ENCODE measurements at regions not wholly inside any gene's neighbourhood (a gene's known extent, or its start where the extent isn't known, plus 50 kb on each side); places are given as distances from the start of the nearest gene placed in this dataset.
"Not testable (repeated sequence)": the region's sequence is repeated elsewhere in the genome, so short reads cannot be mapped to it uniquely, and the experiment has no call there.

DNA sequence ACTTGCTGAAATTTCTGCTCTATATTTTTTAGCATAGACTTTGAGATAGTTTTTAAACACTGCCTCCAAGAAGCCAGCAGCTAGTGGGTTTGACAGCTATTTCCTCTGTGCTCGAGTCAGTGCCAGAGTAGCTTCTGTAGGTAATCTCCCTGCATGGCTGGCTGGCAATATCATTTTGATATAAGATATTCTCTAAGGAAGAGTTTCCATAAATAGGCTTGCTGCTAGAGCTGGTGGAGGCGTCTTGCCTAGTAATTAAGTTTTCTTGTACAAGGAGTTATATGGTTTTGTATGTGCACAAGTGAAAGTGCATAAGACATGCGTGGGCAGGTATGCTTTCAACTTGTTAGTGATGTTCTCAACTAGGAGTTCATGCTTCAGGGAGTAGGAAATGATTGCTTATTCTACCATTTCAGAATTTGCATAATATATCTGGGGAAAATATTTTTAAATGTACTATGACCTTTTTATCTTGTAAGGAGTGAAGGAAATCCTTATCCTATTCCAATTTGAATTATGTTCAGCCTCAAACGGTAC, 74.1 kb upstream of the CCL21 start:
- no peak for DNase-seq

DNA sequence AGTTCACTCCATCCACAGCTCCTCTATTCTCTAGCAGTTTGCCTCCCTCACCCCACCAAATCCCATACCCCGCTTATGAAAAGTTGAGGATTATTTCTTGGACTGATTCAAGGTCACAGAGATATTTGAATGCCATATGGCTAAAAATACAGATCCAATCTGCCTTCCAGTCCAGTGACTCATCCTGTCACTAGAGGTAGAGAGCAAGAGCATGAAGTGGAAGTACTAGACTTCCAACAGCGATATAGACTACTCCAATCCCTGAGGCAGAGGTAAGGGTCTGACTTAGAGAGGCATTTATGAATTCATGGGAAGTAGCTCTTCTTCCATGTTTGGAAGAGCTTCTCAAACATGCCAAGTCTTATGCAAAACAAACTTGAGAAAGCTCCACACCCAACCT, 72.4 kb upstream of the CCL21 start:
- no peak for DNase-seq

DNA sequence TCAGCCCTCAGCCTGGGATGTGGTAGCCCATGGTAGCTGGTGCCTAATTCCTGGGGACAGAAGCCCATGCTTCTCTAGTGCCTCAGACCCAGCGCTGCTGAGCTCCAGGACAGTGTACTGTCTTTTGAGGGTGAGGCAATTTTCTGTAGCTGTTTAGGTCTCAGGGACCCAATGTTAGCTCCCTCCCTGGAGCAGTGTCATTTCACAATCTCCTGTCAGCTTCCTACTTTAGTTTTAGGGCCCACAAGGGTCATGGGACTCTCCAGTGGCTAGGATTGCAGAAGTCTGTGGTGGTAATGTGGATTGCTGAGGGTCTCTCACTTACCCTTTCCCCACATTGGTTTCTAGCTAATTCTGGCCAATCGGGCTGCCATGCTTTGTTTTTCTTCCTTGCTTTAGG, 67.7 kb upstream of the CCL21 start:
- no peak for DNase-seq

DNA sequence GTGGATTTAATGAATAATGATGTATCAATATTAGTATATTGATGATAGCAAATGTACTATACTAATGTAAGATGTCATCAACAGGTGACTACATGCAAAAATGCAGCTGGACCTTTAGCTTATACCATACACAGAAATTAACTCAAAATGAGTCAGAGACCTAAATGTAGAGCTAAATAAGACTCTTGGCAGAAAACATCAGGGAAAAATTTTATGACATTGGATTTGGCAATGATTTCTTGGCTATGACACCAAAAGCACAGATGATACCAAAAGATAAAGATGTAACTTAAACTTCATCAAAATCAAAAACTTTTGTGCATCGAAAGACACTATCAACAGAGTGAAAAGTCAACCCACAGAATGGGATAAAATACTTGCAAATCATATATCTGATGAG, 64.0 kb upstream of the CCL21 start:
- DNase-seq = no peak

DNA sequence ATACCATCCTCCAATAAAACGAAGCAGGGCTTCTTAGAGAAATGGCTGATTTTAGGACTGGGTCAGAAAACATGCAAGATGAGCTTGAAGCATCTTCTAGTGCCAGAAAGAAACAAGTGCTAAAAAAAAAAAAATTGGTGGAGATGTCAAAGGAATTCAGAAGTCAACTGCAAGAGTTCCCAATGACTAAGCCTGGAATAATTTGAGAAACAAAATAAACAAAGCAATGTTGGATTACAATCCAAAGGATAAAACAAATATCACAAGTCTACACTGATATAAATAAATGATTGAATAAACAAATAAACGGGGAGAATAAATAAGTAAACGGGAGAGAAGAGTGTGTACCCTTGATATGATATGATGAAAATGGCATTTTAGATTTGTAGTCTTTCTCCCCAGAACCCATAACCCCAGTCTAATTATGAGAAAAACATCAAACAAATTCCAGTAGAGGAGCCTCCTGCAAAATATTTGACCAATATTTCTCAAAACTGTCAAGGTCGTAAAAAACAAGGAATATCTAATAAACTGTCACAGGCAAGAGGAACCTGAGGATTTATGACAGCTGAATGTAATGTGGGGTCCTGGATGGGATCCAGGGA, 63.5 kb upstream of the CCL21 start:
- no peak for DNase-seq

DNA sequence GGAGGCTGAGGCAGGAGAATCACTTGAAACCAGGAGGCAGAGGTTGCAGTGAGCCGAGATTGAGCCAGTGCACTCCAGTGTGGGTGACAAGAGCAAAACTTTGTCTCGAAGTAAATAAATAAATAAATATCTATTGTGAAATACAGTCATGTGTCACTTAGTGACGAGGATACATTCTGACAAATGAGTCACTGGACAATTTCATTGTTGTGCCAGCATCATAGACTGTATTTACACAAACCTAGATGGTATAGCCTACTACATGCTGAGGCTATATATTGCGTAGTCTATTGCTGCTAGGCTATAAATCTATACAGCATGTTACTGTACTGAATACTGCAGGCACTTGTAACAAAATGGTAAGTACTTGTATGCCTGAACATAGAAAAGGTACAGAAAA, 61.1 kb upstream of the CCL21 start:
- DNase-seq = no peak

DNA sequence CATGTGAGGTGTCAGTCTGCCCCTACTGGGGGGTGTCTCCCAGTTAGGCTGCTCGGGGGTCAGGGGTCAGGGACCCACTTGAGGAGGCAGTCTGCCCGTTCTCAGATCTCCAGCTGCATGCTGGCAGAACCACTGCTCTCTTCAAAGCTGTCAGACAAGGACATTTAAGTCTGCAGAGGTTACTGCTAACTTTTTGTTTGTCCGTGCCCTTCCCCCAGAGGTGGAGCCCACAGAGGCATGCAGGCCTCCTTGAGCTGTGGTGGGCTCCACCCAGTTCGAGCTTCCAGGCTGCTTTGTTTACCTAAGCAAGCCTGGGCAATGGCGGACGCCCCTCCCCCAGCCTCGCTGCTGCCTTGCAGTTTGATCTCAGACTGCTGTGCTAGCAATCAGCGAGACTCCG, 57.2 kb upstream of the CCL21 start:
- DNase-seq = not testable (repeated sequence)

DNA sequence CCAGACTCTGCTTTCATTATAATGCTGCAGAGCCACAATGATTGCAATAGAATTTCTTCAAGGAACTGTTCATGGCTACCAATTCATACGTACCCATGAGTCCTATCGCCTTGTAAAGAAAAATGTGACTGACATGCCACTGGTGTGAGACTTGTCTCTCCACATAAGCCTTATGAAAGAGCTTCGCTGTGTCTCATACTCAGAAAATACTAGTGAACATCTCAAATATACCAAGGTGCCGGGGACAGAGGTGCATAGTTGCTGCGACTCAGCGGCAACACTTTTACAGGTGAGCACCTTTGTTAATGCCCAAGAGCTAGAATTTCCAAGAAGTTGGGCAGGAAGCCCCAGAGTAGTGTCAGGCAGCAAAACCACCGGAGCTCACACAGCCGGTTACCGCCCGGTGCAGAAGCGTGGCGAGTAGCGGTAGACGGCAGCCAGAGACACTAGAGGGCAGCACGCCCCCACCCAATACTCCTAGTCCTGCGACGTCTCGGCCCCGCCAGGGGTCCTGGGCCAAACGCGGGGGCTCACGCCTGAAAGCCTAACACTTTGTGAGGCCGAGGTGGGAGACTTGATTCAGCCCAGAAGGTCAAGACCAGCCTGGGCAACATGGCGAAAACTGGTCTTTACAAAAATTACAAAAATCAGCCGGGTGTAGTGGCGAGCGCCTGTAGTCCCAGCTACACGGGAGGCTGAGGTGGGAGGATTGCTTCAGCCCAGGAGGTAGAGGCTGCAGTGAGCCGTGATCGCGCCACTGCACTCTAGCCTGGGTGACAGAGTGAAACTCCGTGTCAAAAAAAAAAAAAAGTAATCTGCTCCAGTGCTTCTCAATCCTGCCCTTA, 50.5 kb upstream of the CCL21 start:
- DNase-seq = peak; percentile 79

Measured in activated CD8-positive, alpha-beta memory T cell treated with anti-CD3 and anti-CD28 coated beads, Interleukin-2, amount 50 U/mL, for 48 hours (primary cell).